ENCODE measurements at regions not wholly inside any gene's neighbourhood (a gene's known extent, or its start where the extent isn't known, plus 50 kb on each side); places are given as distances from the start of the nearest gene placed in this dataset.
A peak's percentile ranks its signal among the peaks of the same experiment; 100 is the strongest.

DNA sequence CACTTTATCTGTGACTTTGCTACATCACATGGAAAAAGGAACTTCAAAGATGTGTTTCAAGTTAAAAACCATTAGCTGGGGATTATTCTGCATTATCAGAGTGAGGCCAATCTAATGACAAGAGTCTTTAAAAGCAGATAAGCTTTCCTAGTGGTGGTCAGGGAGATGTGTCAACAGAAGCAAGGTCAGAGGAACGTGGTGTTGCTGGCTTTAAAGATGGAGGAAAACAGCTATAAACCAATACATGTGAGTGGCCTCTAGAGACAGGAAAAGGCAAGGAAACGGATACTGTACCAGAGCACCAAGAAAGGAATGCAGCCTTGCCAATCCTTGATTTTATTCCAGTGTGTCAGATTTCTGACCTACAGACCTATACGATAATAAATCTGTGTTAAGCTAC, 204.2 kb downstream of the TAF11L14 start:
- TF ChIP-seq, protein P1, sequence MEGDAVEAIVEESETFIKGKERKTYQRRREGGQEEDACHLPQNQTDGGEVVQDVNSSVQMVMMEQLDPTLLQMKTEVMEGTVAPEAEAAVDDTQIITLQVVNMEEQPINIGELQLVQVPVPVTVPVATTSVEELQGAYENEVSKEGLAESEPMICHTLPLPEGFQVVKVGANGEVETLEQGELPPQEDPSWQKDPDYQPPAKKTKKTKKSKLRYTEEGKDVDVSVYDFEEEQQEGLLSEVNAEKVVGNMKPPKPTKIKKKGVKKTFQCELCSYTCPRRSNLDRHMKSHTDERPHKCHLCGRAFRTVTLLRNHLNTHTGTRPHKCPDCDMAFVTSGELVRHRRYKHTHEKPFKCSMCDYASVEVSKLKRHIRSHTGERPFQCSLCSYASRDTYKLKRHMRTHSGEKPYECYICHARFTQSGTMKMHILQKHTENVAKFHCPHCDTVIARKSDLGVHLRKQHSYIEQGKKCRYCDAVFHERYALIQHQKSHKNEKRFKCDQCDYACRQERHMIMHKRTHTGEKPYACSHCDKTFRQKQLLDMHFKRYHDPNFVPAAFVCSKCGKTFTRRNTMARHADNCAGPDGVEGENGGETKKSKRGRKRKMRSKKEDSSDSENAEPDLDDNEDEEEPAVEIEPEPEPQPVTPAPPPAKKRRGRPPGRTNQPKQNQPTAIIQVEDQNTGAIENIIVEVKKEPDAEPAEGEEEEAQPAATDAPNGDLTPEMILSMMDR (conservative IDR thresholded peaks at IDR 0.05): peak; percentile 51
- H3K27me3 Mint-ChIP-seq (ENCODE audit: insufficient read depth): peaks cover 10% of the 10 kb centered on the region
- H3K9ac ChIP-seq (ENCODE audit: extremely low read depth, low read length, poor library complexity, severe bottlenecking): no peak overlapping the region
- 22 to 59% methylated on average over 1 to 3 of the region's 3 CpGs for WGBS, 2 experiments (ENCODE audit: insufficient coverage in 1 of 2, insufficient read length in 1 of 2)
- H3K4me1 ChIP-seq (ENCODE audit: control insufficient read depth, insufficient read depth, low read length): peaks cover 2% of the 10 kb centered on the region
- H3K36me3 ChIP-seq (ENCODE audit: control insufficient read depth, insufficient read depth, low read length): no peaks in the 10 kb centered on the region
- peaks cover 45% of the 10 kb centered on the region for H3K9me3 Mint-ChIP-seq
- H3K4me1 Mint-ChIP-seq: peaks cover 9% of the 10 kb centered on the region
- no peak overlapping the region for H3K27ac ChIP-seq (ENCODE audit: low read depth, low read length)
- H3K36me3 Mint-ChIP-seq (ENCODE audit: low read depth): no peaks in the 10 kb centered on the region
- H3K4me3 Mint-ChIP-seq: no peak overlapping the region
- H3K9me3 ChIP-seq (ENCODE audit: control insufficient read depth, low read length): peaks cover 40% of the 10 kb centered on the region
- no peak for DNase-seq
- H3K4me3 ChIP-seq (ENCODE audit: low read length): no peak overlapping the region
- no peaks in the 10 kb centered on the region for H3K27me3 ChIP-seq (ENCODE audit: control insufficient read depth, insufficient read depth, low read length, poor library complexity, severe bottlenecking)
- H3K27ac Mint-ChIP-seq: no peak overlapping the region

DNA sequence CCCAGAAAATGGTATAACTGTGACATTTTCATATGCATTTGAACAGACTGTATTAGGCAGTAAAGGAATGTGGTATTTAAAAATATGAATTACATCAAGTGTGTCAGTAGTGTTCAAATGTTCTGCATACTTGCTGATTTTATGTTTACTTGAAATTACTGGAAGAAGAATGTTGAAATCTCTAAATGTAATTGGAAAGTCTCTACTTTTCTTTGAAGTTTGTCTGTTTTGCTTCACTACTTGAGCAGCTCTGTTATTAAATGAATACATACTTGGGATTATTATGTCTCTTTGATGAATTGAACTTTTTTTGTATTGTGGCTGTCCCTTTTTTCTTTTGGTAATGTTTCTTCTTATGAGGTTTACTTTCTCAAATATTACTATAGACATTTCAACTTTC, 205.6 kb downstream of the TAF11L14 start:
- DNase-seq: no peak
- H3K36me3 ChIP-seq (ENCODE audit: control insufficient read depth, insufficient read depth, low read length): no peaks in the 10 kb centered on the region
- peaks cover 52% of the 10 kb centered on the region for H3K9me3 Mint-ChIP-seq
- no peak overlapping the region for H3K4me3 Mint-ChIP-seq
- no peak overlapping the region for H3K4me3 ChIP-seq (ENCODE audit: low read length)
- H3K9me3 ChIP-seq (ENCODE audit: control insufficient read depth, low read length): peaks cover 43% of the 10 kb centered on the region
- H3K27ac Mint-ChIP-seq: no peak overlapping the region
- no peak overlapping the region for H3K27ac ChIP-seq (ENCODE audit: low read depth, low read length)
- H3K36me3 Mint-ChIP-seq (ENCODE audit: low read depth): no peaks in the 10 kb centered on the region
- peaks cover 2% of the 10 kb centered on the region for H3K4me1 ChIP-seq (ENCODE audit: control insufficient read depth, insufficient read depth, low read length)
- H3K9ac ChIP-seq (ENCODE audit: extremely low read depth, low read length, poor library complexity, severe bottlenecking): no peak overlapping the region
- TF ChIP-seq, protein P1 (conservative IDR thresholded peaks at IDR 0.05): no peak
- peaks cover 18% of the 10 kb centered on the region for H3K27me3 Mint-ChIP-seq (ENCODE audit: insufficient read depth)
- H3K27me3 ChIP-seq (ENCODE audit: control insufficient read depth, insufficient read depth, low read length, poor library complexity, severe bottlenecking): no peaks in the 10 kb centered on the region
- H3K4me1 Mint-ChIP-seq: peaks cover 10% of the 10 kb centered on the region

DNA sequence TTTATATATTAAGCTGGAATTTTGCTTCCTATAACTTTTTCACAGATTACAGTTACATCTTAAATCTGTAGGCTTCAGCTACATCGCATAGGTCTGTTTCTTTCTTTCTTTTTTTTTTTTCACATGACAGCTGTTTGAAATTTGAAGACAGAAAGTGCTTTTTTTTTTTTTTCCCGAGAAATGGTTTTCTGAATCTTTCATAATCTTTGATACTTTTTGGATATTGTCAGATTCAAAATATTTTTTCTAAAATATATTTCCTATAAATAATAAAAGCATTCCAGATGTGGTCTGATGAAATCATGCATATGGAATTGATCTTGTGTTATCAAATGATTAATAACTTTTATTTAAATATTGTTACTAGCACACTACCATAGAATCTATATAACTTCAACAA, 212.2 kb downstream of the TAF11L14 start:
- no peaks in the 10 kb centered on the region for H3K36me3 Mint-ChIP-seq (ENCODE audit: low read depth)
- H3K4me1 Mint-ChIP-seq: peaks cover 10% of the 10 kb centered on the region
- Histone ChIP-seq H3K4me1 (ENCODE audit: control insufficient read depth, insufficient read depth, low read length) (no peaks in the 10 kb centered on the region), H3K9ac (ENCODE audit: extremely low read depth, low read length, poor library complexity, severe bottlenecking) (no peak overlapping the region), H3K27me3 (ENCODE audit: control insufficient read depth, insufficient read depth, low read length, poor library complexity, severe bottlenecking) (no peaks in the 10 kb centered on the region), H3K4me3 (ENCODE audit: low read length) (no peak overlapping the region), H3K9me3 (ENCODE audit: control insufficient read depth, low read length) (peaks cover 19% of the 10 kb centered on the region), H3K27ac (ENCODE audit: low read depth, low read length) (no peak overlapping the region), H3K36me3 (ENCODE audit: control insufficient read depth, insufficient read depth, low read length) (no peaks in the 10 kb centered on the region)
- no peak overlapping the region for H3K4me3 Mint-ChIP-seq
- DNase-seq: no peak
- peaks cover 25% of the 10 kb centered on the region for H3K9me3 Mint-ChIP-seq
- peaks cover 25% of the 10 kb centered on the region for H3K27me3 Mint-ChIP-seq (ENCODE audit: insufficient read depth)
- no peak overlapping the region for H3K27ac Mint-ChIP-seq
- WGBS, 2 experiments (ENCODE audit: insufficient coverage in 1 of 2, insufficient read length in 1 of 2): 100% methylated on average over 1 of the region's 2 CpGs; no CpG with 5 or more reads in 1 of the 2 experiments
- TF ChIP-seq, protein P1 (conservative IDR thresholded peaks at IDR 0.05): no peak

Measured in endodermal cell (in vitro differentiated cells).